ENCODE measurements at regions not wholly inside any gene's neighbourhood (a gene's known extent, or its start where the extent isn't known, plus 50 kb on each side); places are given as distances from the start of the nearest gene placed in this dataset.

DNA sequence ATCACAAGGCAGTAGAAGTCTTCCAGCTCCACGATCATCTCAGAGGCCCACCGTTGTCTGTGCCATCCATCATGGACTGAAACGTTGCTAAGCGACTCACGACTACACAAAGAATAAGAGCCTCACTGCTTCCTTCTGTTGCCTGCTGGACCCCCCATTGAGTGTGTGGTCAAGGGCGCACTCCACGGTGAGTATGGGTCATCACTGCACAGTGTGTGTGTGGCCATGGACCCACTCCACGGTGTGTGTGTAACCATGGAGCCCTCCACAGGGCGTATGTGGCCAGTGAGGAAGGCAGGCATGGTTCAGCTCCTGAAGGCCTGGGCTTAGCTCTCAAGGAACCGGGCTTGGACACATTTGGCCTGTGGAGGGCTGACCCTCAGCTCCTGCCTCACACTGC lies 123.4 kb upstream of the AFDN start:
- H4K20me1 ChIP-seq (ENCODE audit: low read depth, low read length) = no peaks in the 10 kb centered on the region
- H3F3A ChIP-seq (ENCODE audit: insufficient read depth) = no peaks in the 10 kb centered on the region
- no peak overlapping the region for H3K27ac ChIP-seq (ENCODE audit: low read depth, low read length)
- TF ChIP-seq, protein P1, sequence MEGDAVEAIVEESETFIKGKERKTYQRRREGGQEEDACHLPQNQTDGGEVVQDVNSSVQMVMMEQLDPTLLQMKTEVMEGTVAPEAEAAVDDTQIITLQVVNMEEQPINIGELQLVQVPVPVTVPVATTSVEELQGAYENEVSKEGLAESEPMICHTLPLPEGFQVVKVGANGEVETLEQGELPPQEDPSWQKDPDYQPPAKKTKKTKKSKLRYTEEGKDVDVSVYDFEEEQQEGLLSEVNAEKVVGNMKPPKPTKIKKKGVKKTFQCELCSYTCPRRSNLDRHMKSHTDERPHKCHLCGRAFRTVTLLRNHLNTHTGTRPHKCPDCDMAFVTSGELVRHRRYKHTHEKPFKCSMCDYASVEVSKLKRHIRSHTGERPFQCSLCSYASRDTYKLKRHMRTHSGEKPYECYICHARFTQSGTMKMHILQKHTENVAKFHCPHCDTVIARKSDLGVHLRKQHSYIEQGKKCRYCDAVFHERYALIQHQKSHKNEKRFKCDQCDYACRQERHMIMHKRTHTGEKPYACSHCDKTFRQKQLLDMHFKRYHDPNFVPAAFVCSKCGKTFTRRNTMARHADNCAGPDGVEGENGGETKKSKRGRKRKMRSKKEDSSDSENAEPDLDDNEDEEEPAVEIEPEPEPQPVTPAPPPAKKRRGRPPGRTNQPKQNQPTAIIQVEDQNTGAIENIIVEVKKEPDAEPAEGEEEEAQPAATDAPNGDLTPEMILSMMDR (IDR thresholded peaks at IDR 0.05; ENCODE audit: insufficient read depth, low read length, poor library complexity, severe bottlenecking) = no peak
- no peak for TF ChIP-seq EZH2phosphoT487 (conservative IDR thresholded peaks at IDR 0.05; ENCODE audit: low read length)
- H3K9me2 ChIP-seq (replicated peaks; ENCODE audit: insufficient read depth, low read length) = no peaks in the 10 kb centered on the region
- H3K36me3 ChIP-seq (ENCODE audit: low read length) = no peaks in the 10 kb centered on the region
- H3K9ac ChIP-seq (ENCODE audit: low read length) = no peak overlapping the region
- no peak overlapping the region for H2AFZ ChIP-seq (ENCODE audit: low read depth, low read length, severe bottlenecking)
- no peaks in the 10 kb centered on the region for H3K27me3 ChIP-seq (ENCODE audit: low read length)
- H3K4me2 ChIP-seq (ENCODE audit: low read depth, low read length, poor library complexity, severe bottlenecking) = no peak overlapping the region
- no peak overlapping the region for H3K4me3 ChIP-seq (ENCODE audit: insufficient read depth, low read length, poor library complexity, severe bottlenecking)
- H3K79me2 ChIP-seq (ENCODE audit: insufficient read depth, low read length) = no peaks in the 10 kb centered on the region
- no peaks in the 10 kb centered on the region for H3K9me3 ChIP-seq (ENCODE audit: insufficient read depth, low read length)

- H3K79me2 ChIP-seq (ENCODE audit: insufficient read depth, low read length) = no peaks in the 10 kb centered on the region
- H2AFZ ChIP-seq (ENCODE audit: low read depth, low read length, severe bottlenecking) = no peak overlapping the region
- no peak overlapping the region for H3K4me3 ChIP-seq (ENCODE audit: insufficient read depth, low read length, poor library complexity, severe bottlenecking)
- no peak overlapping the region for H3K9ac ChIP-seq (ENCODE audit: low read length)
- H3K36me3 ChIP-seq (ENCODE audit: low read length) = no peaks in the 10 kb centered on the region
- no peak overlapping the region for H3K27ac ChIP-seq (ENCODE audit: low read depth, low read length)
- H3K4me2 ChIP-seq (ENCODE audit: low read depth, low read length, poor library complexity, severe bottlenecking) = no peak overlapping the region
- no peaks in the 10 kb centered on the region for H4K20me1 ChIP-seq (ENCODE audit: low read depth, low read length)
- no peaks in the 10 kb centered on the region for H3K27me3 ChIP-seq (ENCODE audit: low read length)
- no peaks in the 10 kb centered on the region for H3K9me2 ChIP-seq (replicated peaks; ENCODE audit: insufficient read depth, low read length)
- H3F3A ChIP-seq (ENCODE audit: insufficient read depth) = no peaks in the 10 kb centered on the region
- TF ChIP-seq, protein P1 (IDR thresholded peaks at IDR 0.05; ENCODE audit: insufficient read depth, low read length, poor library complexity, severe bottlenecking) = no peak
- TF ChIP-seq EZH2phosphoT487 (conservative IDR thresholded peaks at IDR 0.05; ENCODE audit: low read length) = no peak
- no peaks in the 10 kb centered on the region for H3K9me3 ChIP-seq (ENCODE audit: insufficient read depth, low read length)
Measured at GRCh38 chr6:167703781-167704180, 122.9 kb upstream of the AFDN start.

DNA sequence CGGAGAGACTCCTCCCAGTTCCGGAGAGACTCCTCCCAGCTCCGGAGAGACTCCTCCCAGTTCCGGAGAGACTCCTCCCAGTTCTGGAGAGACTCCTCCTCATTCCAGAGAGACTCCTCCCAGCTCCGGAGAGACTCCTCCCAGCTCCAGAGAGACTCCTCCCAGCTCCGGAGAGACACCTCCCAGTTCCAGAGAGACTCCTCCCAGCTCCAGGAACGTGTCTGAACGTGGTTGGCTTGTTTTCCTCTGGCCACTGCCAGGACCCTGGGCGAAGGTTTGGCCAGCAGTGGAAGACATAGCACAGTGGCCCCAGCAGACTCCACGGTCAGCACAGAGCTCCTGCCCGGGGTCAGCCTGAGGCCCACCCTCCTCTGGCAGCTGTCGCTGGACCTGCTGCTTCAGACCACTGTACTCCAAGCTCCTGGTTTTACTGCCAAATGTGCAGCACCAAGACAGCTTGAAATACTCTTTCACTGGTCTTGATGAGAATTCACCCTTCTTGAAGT lies 122.3 kb upstream of the AFDN start:
- no peaks in the 10 kb centered on the region for H4K20me1 ChIP-seq (ENCODE audit: low read depth, low read length)
- H3K4me3 ChIP-seq (ENCODE audit: insufficient read depth, low read length, poor library complexity, severe bottlenecking) = no peak overlapping the region
- no peaks in the 10 kb centered on the region for H3K9me3 ChIP-seq (ENCODE audit: insufficient read depth, low read length)
- no peaks in the 10 kb centered on the region for H3K79me2 ChIP-seq (ENCODE audit: insufficient read depth, low read length)
- no peaks in the 10 kb centered on the region for H3F3A ChIP-seq (ENCODE audit: insufficient read depth)
- no peak overlapping the region for H2AFZ ChIP-seq (ENCODE audit: low read depth, low read length, severe bottlenecking)
- no peak overlapping the region for H3K9ac ChIP-seq (ENCODE audit: low read length)
- TF ChIP-seq EZH2phosphoT487 (conservative IDR thresholded peaks at IDR 0.05; ENCODE audit: low read length) = no peak
- TF ChIP-seq, protein P1 (IDR thresholded peaks at IDR 0.05; ENCODE audit: insufficient read depth, low read length, poor library complexity, severe bottlenecking) = no peak
- no peaks in the 10 kb centered on the region for H3K9me2 ChIP-seq (replicated peaks; ENCODE audit: insufficient read depth, low read length)
- no peaks in the 10 kb centered on the region for H3K27me3 ChIP-seq (ENCODE audit: low read length)
- no peak overlapping the region for H3K27ac ChIP-seq (ENCODE audit: low read depth, low read length)
- no peaks in the 10 kb centered on the region for H3K36me3 ChIP-seq (ENCODE audit: low read length)
- no peak overlapping the region for H3K4me2 ChIP-seq (ENCODE audit: low read depth, low read length, poor library complexity, severe bottlenecking)
